SK-N-SH (cell line): ENCODE measurements at regions not wholly inside any gene's neighbourhood (a gene's known extent, or its start where the extent isn't known, plus 50 kb on each side); places are given as distances from the start of the nearest gene placed in this dataset.
"Not testable (repeated sequence)": the region's sequence is repeated elsewhere in the genome, so short reads cannot be mapped to it uniquely, and the experiment has no call there.

ENCODE experiments used
- CTCF ChIA-PET: fragments of 300-600, 350-600 bp; formaldehyde crosslinking; extraction: SDS; loops from one replicate; lab custom pipeline; 2021; lab: Yijun Ruan, JAX
- POLR2A ChIA-PET: fragments of 350-600 bp; sonication (Branson Sonifier 250); formaldehyde crosslinking; extraction: SDS; loops from one replicate; lab custom pipeline; 2020; ENCODE audit warnings: antibody characterized with exemption, inconsistent platforms; lab: Yijun Ruan, JAX
- DNase-seq: peaks from one replicate; pipeline ENCODE4 v3.0.0; 2012
- H2AFZ ChIP-seq: fragments of 200-600 bp; sonication (generic); 2 replicates; pipeline ENCODE4 v1.8.1; 2016; ENCODE audit warnings: antibody characterized with exemption, mild to moderate bottlenecking, low read depth
- H3F3A ChIP-seq: fragments of 200-600 bp; sonication (generic); replicated peaks from 2 replicates; pipeline ENCODE3; 2016; ENCODE audit warnings: antibody characterized with exemption, mild to moderate bottlenecking; ENCODE audit not compliant: insufficient read depth
- H3K27ac ChIP-seq, 2 experiments: fragments of 200-500 bp in 1 of 2; fragments of 200-600 bp in 1 of 2; sonication (Bioruptor generic) in 1 of 2; sonication (generic), shearing (Covaris generic) in 1 of 2; 2 replicates each; pipeline versions ENCODE4 v1.5.1 to v1.6.1; 2014 to 2016; ENCODE audit warnings: low read depth in 2 of 2, inconsistent platforms in 1 of 2, low read length in 1 of 2, mild to moderate bottlenecking in 1 of 2, mixed read lengths in 1 of 2
- H3K27me3 ChIP-seq: fragments of 200-600 bp; sonication (generic), shearing (Covaris generic); 2 replicates; pipeline ENCODE4 v1.6.1; 2016; ENCODE audit warnings: mixed run types; ENCODE audit not compliant: insufficient read depth
- H3K36me3 ChIP-seq, 2 experiments: fragments of 200-500 bp in 1 of 2; fragments of 200-600 bp in 1 of 2; sonication (Bioruptor generic) in 1 of 2; sonication (generic) in 1 of 2; replicated peaks in 1 of 2; 2 replicates each; pipeline versions ENCODE3 to v1.5.1; 2014 to 2016; ENCODE audit warnings: low read length in 1 of 2, mild to moderate bottlenecking in 1 of 2; ENCODE audit not compliant: insufficient read depth in 2 of 2, control insufficient read depth in 1 of 2
- H3K4me1 ChIP-seq, 2 experiments: fragments of 200-500 bp in 1 of 2; fragments of 200-600 bp in 1 of 2; sonication (Bioruptor generic) in 1 of 2; sonication (generic), shearing (Covaris generic) in 1 of 2; 2 replicates each; pipeline versions ENCODE4 v1.5.1 to v1.6.1; 2014 to 2016; ENCODE audit warnings: low read depth in 1 of 2, low read length in 1 of 2, mixed run types in 1 of 2; ENCODE audit not compliant: insufficient read depth in 2 of 2, control insufficient read depth in 1 of 2
- H3K4me2 ChIP-seq: fragments of 200-600 bp; sonication (generic), shearing (Covaris generic); 2 replicates; pipeline ENCODE4 v1.6.1; 2017; ENCODE audit warnings: mixed run types
- H3K4me3 ChIP-seq, 2 experiments: fragments of 200-500 bp in 1 of 2; fragments of 200-600 bp in 1 of 2; sonication (Bioruptor generic) in 1 of 2; sonication (generic), shearing (Covaris generic) in 1 of 2; 2 replicates each; pipeline versions ENCODE4 v1.5.1 to v1.8.1; 2014 to 2016; ENCODE audit warnings: low read depth in 2 of 2, inconsistent platforms in 1 of 2, low read length in 1 of 2, mild to moderate bottlenecking in 1 of 2, mixed read lengths in 1 of 2, moderate library complexity in 1 of 2
- H3K79me2 ChIP-seq: fragments of 200-600 bp; sonication (generic); 2 replicates; pipeline ENCODE4 v1.8.1; 2017; ENCODE audit warnings: mild to moderate bottlenecking; ENCODE audit not compliant: insufficient read depth
- H3K9ac ChIP-seq: fragments of 200-600 bp; sonication (generic); 2 replicates; pipeline ENCODE4 v1.6.1; 2017; ENCODE audit warnings: mixed run types
- H3K9me2 ChIP-seq: fragments of 200-600 bp; sonication (generic); 2 replicates; pipeline ENCODE4 v1.6.1; 2017; ENCODE audit warnings: mixed run types
- H3K9me3 ChIP-seq: fragments of 200-600 bp; sonication (generic); 2 replicates; pipeline ENCODE4 v1.6.1; 2017; ENCODE audit warnings: mixed run types, mild to moderate bottlenecking, moderate library complexity
- H4K20me1 ChIP-seq: fragments of 200-600 bp; sonication (generic); 2 replicates; pipeline ENCODE4 v1.6.1; 2017; ENCODE audit warnings: mild to moderate bottlenecking, mixed run types; ENCODE audit not compliant: insufficient read depth
- ELF1 ChIP-seq: IDR thresholded peaks from 2 replicates; pipeline ENCODE4 v1.4.0; 2012
- EZH2phosphoT487 ChIP-seq: fragments of 200-600 bp; sonication (generic); IDR thresholded peaks from 2 replicates; pipeline ENCODE4 v1.6.1; 2017; ENCODE audit warnings: low read depth, mixed run types, mild to moderate bottlenecking, antibody characterized with exemption, moderate library complexity, borderline replicate concordance
- GABPA ChIP-seq: IDR thresholded peaks from 2 replicates; pipeline ENCODE4 v1.4.0; 2012; ENCODE audit warnings: low read depth, mild to moderate bottlenecking
- GATA2 ChIP-seq: sonication (generic); formaldehyde crosslinking; IDR thresholded peaks from 2 replicates; pipeline ENCODE4 v1.5.0; 2020; ENCODE audit warnings: mild to moderate bottlenecking, missing genetic modification reagents
- MEF2A ChIP-seq: IDR thresholded peaks from 2 replicates; pipeline ENCODE4 v1.4.0; 2012; ENCODE audit warnings: low read depth, borderline replicate concordance
- MXI1 ChIP-seq: IDR thresholded peaks from 2 replicates; pipeline ENCODE4 v1.6.1; 2012; ENCODE audit warnings: mild to moderate bottlenecking, low read depth, low read length, improper control_type of control experiment
- RAD21 ChIP-seq: IDR thresholded peaks from 2 replicates; pipeline ENCODE4 v1.6.1; 2012; ENCODE audit warnings: mild to moderate bottlenecking, low read length
- RFX5 ChIP-seq: IDR thresholded peaks from 2 replicates; pipeline ENCODE4 v1.6.1; 2012; ENCODE audit warnings: mild to moderate bottlenecking, improper control_type of control experiment, low read length
- SIN3A ChIP-seq: IDR thresholded peaks from 2 replicates; pipeline ENCODE4 v1.6.1; 2012; ENCODE audit warnings: low read depth, mild to moderate bottlenecking, low read length, moderate library complexity, borderline replicate concordance
- TCF12 ChIP-seq: IDR thresholded peaks from 2 replicates; pipeline ENCODE4 v1.4.0; 2012
- WGBS: methylation state at CpG from one replicate; pipeline ENCODE4 v1.1.6; 2017; ENCODE audit warnings: low lambda C conversion rate; 5-methylcytosine and 5-hydroxymethylcytosine counted together
- TF ChIP-seq, protein P1 (sequence below): IDR thresholded peaks from 2 replicates; pipeline ENCODE4 v1.4.0; 2012; ENCODE audit warnings: low read depth
- TF ChIP-seq, protein P2 (sequence below): fragments of 200-600 bp; sonication (generic); IDR thresholded peaks from 2 replicates; pipeline ENCODE4 v1.6.1; 2017; ENCODE audit warnings: antibody characterized with exemption, mild to moderate bottlenecking, moderate library complexity
- TF ChIP-seq, protein P3 (sequence below): IDR thresholded peaks from 2 replicates; pipeline ENCODE4 v1.4.0; 2012; ENCODE audit warnings: low read depth, borderline replicate concordance

DNA sequence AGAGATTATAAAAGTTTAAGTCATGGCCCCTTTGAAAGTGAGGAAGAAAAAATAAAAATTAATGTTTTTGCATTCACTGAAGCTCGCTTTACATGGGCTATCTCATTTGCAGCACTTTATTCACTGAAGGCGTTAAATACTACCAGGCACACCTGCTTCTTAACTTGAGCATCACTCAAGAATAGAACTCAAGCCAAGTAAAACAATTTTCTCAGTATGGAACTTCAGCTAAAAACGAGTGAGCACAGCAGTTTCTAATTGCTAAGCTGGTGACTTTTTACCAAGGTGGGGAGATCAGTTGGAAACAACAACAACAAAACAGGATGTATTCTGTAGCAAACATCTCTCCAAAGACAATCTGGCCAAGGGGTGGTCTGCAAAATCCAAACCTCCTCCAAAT lies 405.6 kb downstream of the RAB38 start:
- ChIA-PET POLR2A (no interaction called here), CTCF (no interaction called here)
- no peak overlapping the region for H3K4me3 ChIP-seq
- H4K20me1 ChIP-seq, result no peaks in the 10 kb centered on the region
- no peak overlapping the region for H3K4me2 ChIP-seq
- DNase-seq, result no peak
- no peaks in the 10 kb centered on the region for H3K4me1 ChIP-seq
- H3F3A ChIP-seq, result no peaks in the 10 kb centered on the region
- H2AFZ ChIP-seq, result no peak overlapping the region
- no peaks in the 10 kb centered on the region for H3K79me2 ChIP-seq
- no peak overlapping the region for H3K9ac ChIP-seq
- no peak for TF ChIP-seq MEF2A
- TF ChIP-seq EZH2phosphoT487, result no peak
- TF ChIP-seq, protein P1, sequence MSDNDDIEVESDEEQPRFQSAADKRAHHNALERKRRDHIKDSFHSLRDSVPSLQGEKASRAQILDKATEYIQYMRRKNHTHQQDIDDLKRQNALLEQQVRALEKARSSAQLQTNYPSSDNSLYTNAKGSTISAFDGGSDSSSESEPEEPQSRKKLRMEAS, result no peak
- no peak for TF ChIP-seq TCF12
- no peak for TF ChIP-seq ELF1
- TF ChIP-seq, protein P2, sequence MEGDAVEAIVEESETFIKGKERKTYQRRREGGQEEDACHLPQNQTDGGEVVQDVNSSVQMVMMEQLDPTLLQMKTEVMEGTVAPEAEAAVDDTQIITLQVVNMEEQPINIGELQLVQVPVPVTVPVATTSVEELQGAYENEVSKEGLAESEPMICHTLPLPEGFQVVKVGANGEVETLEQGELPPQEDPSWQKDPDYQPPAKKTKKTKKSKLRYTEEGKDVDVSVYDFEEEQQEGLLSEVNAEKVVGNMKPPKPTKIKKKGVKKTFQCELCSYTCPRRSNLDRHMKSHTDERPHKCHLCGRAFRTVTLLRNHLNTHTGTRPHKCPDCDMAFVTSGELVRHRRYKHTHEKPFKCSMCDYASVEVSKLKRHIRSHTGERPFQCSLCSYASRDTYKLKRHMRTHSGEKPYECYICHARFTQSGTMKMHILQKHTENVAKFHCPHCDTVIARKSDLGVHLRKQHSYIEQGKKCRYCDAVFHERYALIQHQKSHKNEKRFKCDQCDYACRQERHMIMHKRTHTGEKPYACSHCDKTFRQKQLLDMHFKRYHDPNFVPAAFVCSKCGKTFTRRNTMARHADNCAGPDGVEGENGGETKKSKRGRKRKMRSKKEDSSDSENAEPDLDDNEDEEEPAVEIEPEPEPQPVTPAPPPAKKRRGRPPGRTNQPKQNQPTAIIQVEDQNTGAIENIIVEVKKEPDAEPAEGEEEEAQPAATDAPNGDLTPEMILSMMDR, result no peak
- no peak for TF ChIP-seq MXI1
- TF ChIP-seq SIN3A, result no peak
- TF ChIP-seq, protein P3, sequence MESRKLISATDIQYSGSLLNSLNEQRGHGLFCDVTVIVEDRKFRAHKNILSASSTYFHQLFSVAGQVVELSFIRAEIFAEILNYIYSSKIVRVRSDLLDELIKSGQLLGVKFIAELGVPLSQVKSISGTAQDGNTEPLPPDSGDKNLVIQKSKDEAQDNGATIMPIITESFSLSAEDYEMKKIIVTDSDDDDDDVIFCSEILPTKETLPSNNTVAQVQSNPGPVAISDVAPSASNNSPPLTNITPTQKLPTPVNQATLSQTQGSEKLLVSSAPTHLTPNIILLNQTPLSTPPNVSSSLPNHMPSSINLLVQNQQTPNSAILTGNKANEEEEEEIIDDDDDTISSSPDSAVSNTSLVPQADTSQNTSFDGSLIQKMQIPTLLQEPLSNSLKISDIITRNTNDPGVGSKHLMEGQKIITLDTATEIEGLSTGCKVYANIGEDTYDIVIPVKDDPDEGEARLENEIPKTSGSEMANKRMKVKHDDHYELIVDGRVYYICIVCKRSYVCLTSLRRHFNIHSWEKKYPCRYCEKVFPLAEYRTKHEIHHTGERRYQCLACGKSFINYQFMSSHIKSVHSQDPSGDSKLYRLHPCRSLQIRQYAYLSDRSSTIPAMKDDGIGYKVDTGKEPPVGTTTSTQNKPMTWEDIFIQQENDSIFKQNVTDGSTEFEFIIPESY, result no peak
- no peaks in the 10 kb centered on the region for H3K27me3 ChIP-seq
- H3K27ac ChIP-seq, result no peak overlapping the region
- H3K9me2 ChIP-seq, result no peaks in the 10 kb centered on the region
- 8% methylated on average over 3 of the region's 3 CpGs for WGBS
- no peaks in the 10 kb centered on the region for H3K9me3 ChIP-seq
- no peaks in the 10 kb centered on the region for H3K36me3 ChIP-seq

DNA sequence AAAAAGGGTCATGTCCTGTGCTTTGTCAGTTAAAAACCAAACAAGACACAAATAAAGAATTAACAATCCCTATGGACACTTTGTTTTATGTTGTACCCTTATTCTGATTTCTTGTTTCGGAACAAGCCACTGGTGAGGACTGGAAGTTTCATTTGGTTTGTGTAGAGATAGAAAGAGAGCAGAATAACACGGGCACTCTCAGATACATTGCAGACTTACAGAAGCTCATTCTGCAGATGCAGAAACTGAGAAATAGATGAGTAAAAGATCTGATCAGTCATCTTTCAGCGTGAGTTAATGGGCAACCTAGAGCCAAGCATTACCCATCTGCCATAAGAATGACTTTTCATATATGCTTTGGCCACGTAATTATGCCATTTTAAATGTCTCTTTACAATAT lies 407.6 kb downstream of the RAB38 start:
- Histone ChIP-seq H3K4me1 (no peaks in the 10 kb centered on the region), H3K36me3 (no peaks in the 10 kb centered on the region), H3K79me2 (no peaks in the 10 kb centered on the region), H2AFZ (no peak overlapping the region), H3F3A (no peaks in the 10 kb centered on the region), H3K27ac (no peak overlapping the region), H3K4me3 (no peak overlapping the region), H4K20me1 (no peaks in the 10 kb centered on the region), H3K4me2 (no peak overlapping the region), H3K27me3 (no peaks in the 10 kb centered on the region), H3K9me3 (no peaks in the 10 kb centered on the region), H3K9ac (no peak overlapping the region), H3K9me2 (no peaks in the 10 kb centered on the region)
- DNase-seq, result no peak
- POLR2A ChIA-PET, result no interaction called here
- WGBS, result 3% methylated on average over 4 of the region's 4 CpGs
- no peak for TF ChIP-seq GATA2 (CRISPR knock-in tag)
- TF ChIP-seq RAD21, result no peak
- no peak for TF ChIP-seq GABPA
- TF ChIP-seq RFX5, result no peak
- CTCF ChIA-PET, result no interaction called here

DNA sequence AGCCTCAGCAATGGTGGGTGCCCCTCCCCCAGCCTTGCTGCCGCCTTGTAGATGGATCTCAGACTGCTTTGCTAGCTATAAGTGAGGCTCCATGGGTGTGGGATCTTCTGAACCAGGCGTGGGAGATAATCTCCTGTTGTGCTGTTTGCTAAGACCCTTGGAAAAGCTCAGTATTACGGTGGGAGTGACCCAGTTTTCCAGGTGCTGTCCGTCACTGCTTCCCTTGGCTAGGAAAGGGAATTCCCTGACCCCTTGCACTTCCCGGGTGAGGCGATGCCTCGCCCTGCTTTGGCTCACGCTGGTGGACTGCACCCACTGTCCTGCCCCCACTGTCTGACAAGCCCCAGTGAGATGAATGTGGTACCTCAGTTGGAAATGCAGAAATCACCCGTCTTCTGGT lies 411.2 kb downstream of the RAB38 start:
- H3K9me2 ChIP-seq, H3K4me3 ChIP-seq, CTCF ChIA-PET, H3K27me3 ChIP-seq, H3K79me2 ChIP-seq, H3K4me2 ChIP-seq, H3K9me3 ChIP-seq, H3K9ac ChIP-seq, H3K4me1 ChIP-seq, H3K36me3 ChIP-seq, H4K20me1 ChIP-seq, H2AFZ ChIP-seq, DNase-seq, POLR2A ChIA-PET, H3F3A ChIP-seq, H3K27ac ChIP-seq: not testable (repeated sequence)
- 0% methylated on average over 6 of the region's 9 CpGs for WGBS
